ENCODE measurements at regions not wholly inside any gene's neighbourhood (a gene's known extent, or its start where the extent isn't known, plus 50 kb on each side); places are given as distances from the start of the nearest gene placed in this dataset.

GRCh38 chr4:100839712-100840111 lies 321.9 kb upstream of the EMCN start:
- no peak for TF ChIP-seq CTCF (IDR thresholded peaks at IDR 0.05 in 4 of 5, conservative IDR thresholded peaks at IDR 0.05 in 1 of 5)
- no peak for TF ChIP-seq POLR2A (IDR thresholded peaks at IDR 0.05)

All from gastrocnemius medialis (tissue), 4 donors.